Hepatocyte (in vitro differentiated cells): ENCODE measurements at regions not wholly inside any gene's neighbourhood (a gene's known extent, or its start where the extent isn't known, plus 50 kb on each side); places are given as distances from the start of the nearest gene placed in this dataset.

ENCODE experiments used
- EZH2 ChIP-seq: fragments of 200-600 bp; sonication (generic); IDR thresholded peaks from 2 replicates; pipeline ENCODE4 v1.6.1; 2016; ENCODE audit warnings: antibody characterized with exemption, mild to moderate bottlenecking, borderline replicate concordance
- TF ChIP-seq, protein P1 (sequence below): fragments of 200-600 bp; sonication (generic); IDR thresholded peaks from 2 replicates; pipeline ENCODE4 v1.5.1; 2016; ENCODE audit warnings: antibody characterized with exemption, mild to moderate bottlenecking; ENCODE audit not compliant: poor library complexity

GRCh38 chr16:52783616-52784015, 236.7 kb upstream of the TOX3 start:
- TF ChIP-seq, protein P1, sequence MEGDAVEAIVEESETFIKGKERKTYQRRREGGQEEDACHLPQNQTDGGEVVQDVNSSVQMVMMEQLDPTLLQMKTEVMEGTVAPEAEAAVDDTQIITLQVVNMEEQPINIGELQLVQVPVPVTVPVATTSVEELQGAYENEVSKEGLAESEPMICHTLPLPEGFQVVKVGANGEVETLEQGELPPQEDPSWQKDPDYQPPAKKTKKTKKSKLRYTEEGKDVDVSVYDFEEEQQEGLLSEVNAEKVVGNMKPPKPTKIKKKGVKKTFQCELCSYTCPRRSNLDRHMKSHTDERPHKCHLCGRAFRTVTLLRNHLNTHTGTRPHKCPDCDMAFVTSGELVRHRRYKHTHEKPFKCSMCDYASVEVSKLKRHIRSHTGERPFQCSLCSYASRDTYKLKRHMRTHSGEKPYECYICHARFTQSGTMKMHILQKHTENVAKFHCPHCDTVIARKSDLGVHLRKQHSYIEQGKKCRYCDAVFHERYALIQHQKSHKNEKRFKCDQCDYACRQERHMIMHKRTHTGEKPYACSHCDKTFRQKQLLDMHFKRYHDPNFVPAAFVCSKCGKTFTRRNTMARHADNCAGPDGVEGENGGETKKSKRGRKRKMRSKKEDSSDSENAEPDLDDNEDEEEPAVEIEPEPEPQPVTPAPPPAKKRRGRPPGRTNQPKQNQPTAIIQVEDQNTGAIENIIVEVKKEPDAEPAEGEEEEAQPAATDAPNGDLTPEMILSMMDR: no peak
- TF ChIP-seq EZH2: no peak
